Nephron progenitor cell (in vitro differentiated cells): ENCODE measurements at regions not wholly inside any gene's neighbourhood (a gene's known extent, or its start where the extent isn't known, plus 50 kb on each side); places are given as distances from the start of the nearest gene placed in this dataset.
"Not testable (repeated sequence)": the region's sequence is repeated elsewhere in the genome, so short reads cannot be mapped to it uniquely, and the experiment has no call there.

Experiments used
- DNase-seq: peaks from one replicate; pipeline ENCODE4 v3.0.0; 2021
- H3K27ac Mint-ChIP-seq: 2 replicates; pipeline ENCODE4 v1.8.0; 2021; ENCODE audit warnings: mild to moderate bottlenecking, moderate library complexity, mixed read lengths
- H3K27me3 Mint-ChIP-seq: 2 replicates; pipeline ENCODE4 v1.8.0; 2021; ENCODE audit warnings: mild to moderate bottlenecking, low read depth, mixed read lengths; ENCODE audit not compliant: poor library complexity
- H3K36me3 Mint-ChIP-seq: 2 replicates; pipeline ENCODE4 v1.8.0; 2021; ENCODE audit warnings: low read depth, mixed read lengths
- H3K4me1 Mint-ChIP-seq: 2 replicates; pipeline ENCODE4 v1.8.0; 2021; ENCODE audit warnings: mixed read lengths
- H3K4me3 Mint-ChIP-seq: 2 replicates; pipeline ENCODE4 v1.8.0; 2021; ENCODE audit warnings: mild to moderate bottlenecking, moderate library complexity, mixed read lengths
- H3K9me3 Mint-ChIP-seq: 2 replicates; pipeline ENCODE4 v1.8.0; 2021; ENCODE audit warnings: mild to moderate bottlenecking, moderate library complexity, mixed read lengths
- CTCF ChIP-seq: fragments of 200-600 bp; sonication (generic); IDR thresholded peaks from 2 replicates; pipeline ENCODE4 v1.5.0; 2021; ENCODE audit warnings: antibody characterized with exemption

- Mint-ChIP-seq H3K27ac (no peak overlapping the region), H3K4me1 (no peaks in the 10 kb centered on the region), H3K9me3 (no peaks in the 10 kb centered on the region), H3K27me3 (no peaks in the 10 kb centered on the region), H3K36me3 (no peaks in the 10 kb centered on the region), H3K4me3 (no peak overlapping the region)
- TF ChIP-seq CTCF = no peak
- DNase-seq = no peak
Observed at GRCh38 chr4:30553151-30553550, 167.0 kb upstream of the PCDH7 start.

GRCh38 chr4:30553706-30554105, 166.5 kb upstream of the PCDH7 start:
- no peak overlapping the region for H3K4me3 Mint-ChIP-seq
- H3K9me3 Mint-ChIP-seq = no peaks in the 10 kb centered on the region
- H3K36me3 Mint-ChIP-seq = no peaks in the 10 kb centered on the region
- H3K4me1 Mint-ChIP-seq = no peaks in the 10 kb centered on the region
- no peak for TF ChIP-seq CTCF
- no peaks in the 10 kb centered on the region for H3K27me3 Mint-ChIP-seq
- DNase-seq = no peak
- no peak overlapping the region for H3K27ac Mint-ChIP-seq

- no peaks in the 10 kb centered on the region for H3K9me3 Mint-ChIP-seq
- DNase-seq = no peak
- no peak overlapping the region for H3K4me3 Mint-ChIP-seq
- no peak for TF ChIP-seq CTCF
- no peaks in the 10 kb centered on the region for H3K36me3 Mint-ChIP-seq
- no peak overlapping the region for H3K27ac Mint-ChIP-seq
- H3K4me1 Mint-ChIP-seq = no peaks in the 10 kb centered on the region
- H3K27me3 Mint-ChIP-seq = no peaks in the 10 kb centered on the region
Observed at GRCh38 chr4:30555775-30556174, 164.4 kb upstream of the PCDH7 start.

GRCh38 chr4:30559481-30559880, 160.7 kb upstream of the PCDH7 start:
- Mint-ChIP-seq H3K4me3 (no peak overlapping the region), H3K9me3 (peaks cover 12% of the 10 kb centered on the region), H3K27ac (no peak overlapping the region), H3K27me3 (no peaks in the 10 kb centered on the region), H3K36me3 (no peaks in the 10 kb centered on the region), H3K4me1 (no peaks in the 10 kb centered on the region)
- DNase-seq = no peak
- TF ChIP-seq CTCF = no peak

GRCh38 chr4:30586850-30587249, 133.3 kb upstream of the PCDH7 start:
- no peaks in the 10 kb centered on the region for H3K9me3 Mint-ChIP-seq
- H3K4me3 Mint-ChIP-seq = no peak overlapping the region
- H3K27ac Mint-ChIP-seq = no peak overlapping the region
- no peaks in the 10 kb centered on the region for H3K4me1 Mint-ChIP-seq
- no peaks in the 10 kb centered on the region for H3K27me3 Mint-ChIP-seq
- no peak for TF ChIP-seq CTCF
- DNase-seq = no peak
- H3K36me3 Mint-ChIP-seq = no peaks in the 10 kb centered on the region

- not testable (repeated sequence) for H3K4me3 Mint-ChIP-seq, H3K4me1 Mint-ChIP-seq, H3K9me3 Mint-ChIP-seq, DNase-seq, H3K27ac Mint-ChIP-seq, H3K27me3 Mint-ChIP-seq, H3K36me3 Mint-ChIP-seq
Observed at GRCh38 chr4:30589669-30590068, 130.5 kb upstream of the PCDH7 start.
